ENCODE measurements at regions not wholly inside any gene's neighbourhood (a gene's known extent, or its start where the extent isn't known, plus 50 kb on each side); places are given as distances from the start of the nearest gene placed in this dataset.

GRCh38 chr2:217688494-217688893 is 314.3 kb downstream of the TNS1 start:
- Histone ChIP-seq H3K27me3 (ENCODE audit: control insufficient read depth, insufficient read depth, low read length) (no peaks in the 10 kb centered on the region), H3K36me3 (ENCODE audit: control insufficient read depth, insufficient read depth, low read length) (no peaks in the 10 kb centered on the region), H3K4me3 (ENCODE audit: low read depth, low read length) (no peak overlapping the region)
- ChIA-PET CTCF (no interaction called here), POLR2A (no interaction called here)
- TF ChIP-seq CTCF (IDR thresholded peaks at IDR 0.05; ENCODE audit: insufficient read depth, low read depth, low read length), result no peak
- DNase-seq (ENCODE audit: low read depth), result no peak

GRCh38 chr2:217687771-217688170 is 315.0 kb downstream of the TNS1 start:
- ChIA-PET POLR2A (no interaction called here), CTCF (interaction anchor here (1.0 kb wide), 1 partner anchor 19 kb away, joined by 3 read pairs; no protein-coding TSS in a partner anchor)
- no peak for TF ChIP-seq CTCF (IDR thresholded peaks at IDR 0.05; ENCODE audit: insufficient read depth, low read depth, low read length)
- H3K36me3 ChIP-seq (ENCODE audit: control insufficient read depth, insufficient read depth, low read length), result no peaks in the 10 kb centered on the region
- H3K4me3 ChIP-seq (ENCODE audit: low read depth, low read length), result no peak overlapping the region
- H3K27me3 ChIP-seq (ENCODE audit: control insufficient read depth, insufficient read depth, low read length), result no peaks in the 10 kb centered on the region
- DNase-seq (ENCODE audit: low read depth), result no peak

- TF ChIP-seq CTCF (IDR thresholded peaks at IDR 0.05; ENCODE audit: insufficient read depth, low read depth, low read length), result no peak
- Histone ChIP-seq H3K27me3 (ENCODE audit: control insufficient read depth, insufficient read depth, low read length) (no peaks in the 10 kb centered on the region; the same call in 1 of the 2 replicates), H3K36me3 (ENCODE audit: control insufficient read depth, insufficient read depth, low read length) (no peaks in the 10 kb centered on the region), H3K4me3 (ENCODE audit: low read depth, low read length) (no peak overlapping the region)
- peak; percentile 89 for DNase-seq (ENCODE audit: low read depth)
- ChIA-PET CTCF (interaction anchor here (1.2 to 1.5 kb wide), 3 partner anchors 15 to 35 kb away, joined by 4 to 6 read pairs (median 5); no protein-coding TSS in a partner anchor), POLR2A (interaction anchor here (1.0 kb wide), 1 partner anchor 24 kb away, joined by 7 read pairs; no protein-coding TSS in a partner anchor)
Observed at GRCh38 chr2:217685255-217685605, 317.6 kb downstream of the TNS1 start.

- CTCF ChIA-PET, result interaction anchor here (0.8 to 1.5 kb wide), 5 partner anchors 14 to 986 kb away, joined by 3 to 6 read pairs (median 4); no protein-coding TSS in a partner anchor
- DNase-seq (ENCODE audit: low read depth), result no peak
- Histone ChIP-seq H3K27me3 (ENCODE audit: control insufficient read depth, insufficient read depth, low read length) (no peaks in the 10 kb centered on the region; the same call in 1 of the 2 replicates), H3K4me3 (ENCODE audit: low read depth, low read length) (no peak overlapping the region), H3K36me3 (ENCODE audit: control insufficient read depth, insufficient read depth, low read length) (no peaks in the 10 kb centered on the region)
- TF ChIP-seq CTCF (IDR thresholded peaks at IDR 0.05; ENCODE audit: insufficient read depth, low read depth, low read length), result no peak
- POLR2A ChIA-PET, result interaction anchor here (1.0 kb wide), 1 partner anchor 25 kb away, joined by 7 read pairs; no protein-coding TSS in a partner anchor
Observed at GRCh38 chr2:217684431-217685254, 318.2 kb downstream of the TNS1 start.

GRCh38 chr2:217683106-217683870 is 319.5 kb downstream of the TNS1 start:
- CTCF ChIA-PET, result interaction anchor here (0.7 to 0.9 kb wide), 2 partner anchors 33 to 962 kb away, joined by 3 to 4 read pairs; no protein-coding TSS in a partner anchor
- POLR2A ChIA-PET, result interaction anchor here (0.7 kb wide), 1 partner anchor 15 kb away, joined by 4 read pairs; no protein-coding TSS in a partner anchor
- no peak for TF ChIP-seq CTCF (IDR thresholded peaks at IDR 0.05; ENCODE audit: insufficient read depth, low read depth, low read length)

More at GRCh38 chr2:217683106-217683870, 319.5 kb downstream of the TNS1 start:
- Histone ChIP-seq H3K36me3 (ENCODE audit: control insufficient read depth, insufficient read depth, low read length) (no peaks in the 10 kb centered on the region), H3K27me3 (ENCODE audit: control insufficient read depth, insufficient read depth, low read length) (no peaks in the 10 kb centered on the region; the same call in 1 of the 2 replicates), H3K4me3 (ENCODE audit: low read depth, low read length) (no peak overlapping the region)
- DNase-seq (ENCODE audit: low read depth), result no peak

Data from BJ (cell line).